ENCODE measurements at regions not wholly inside any gene's neighbourhood (a gene's known extent, or its start where the extent isn't known, plus 50 kb on each side); places are given as distances from the start of the nearest gene placed in this dataset.

GRCh38 chr5:167280111-167280510 is 1011.3 kb upstream of the WWC1 start:
- DNase-seq (ENCODE audit: low spot score): no peak

GRCh38 chr5:167281925-167282324 is 1009.5 kb upstream of the WWC1 start:
- no peak for DNase-seq (ENCODE audit: low spot score)
- TF ChIP-seq CTCF (IDR thresholded peaks at IDR 0.05; ENCODE audit: extremely low read depth, missing control alignments): no peak

More at GRCh38 chr5:167280111-167280510, 1011.3 kb upstream of the WWC1 start:
- TF ChIP-seq CTCF (IDR thresholded peaks at IDR 0.05; ENCODE audit: extremely low read depth, missing control alignments): no peak

GRCh38 chr5:167283691-167284090 is 1007.8 kb upstream of the WWC1 start:
- TF ChIP-seq CTCF (IDR thresholded peaks at IDR 0.05; ENCODE audit: extremely low read depth, missing control alignments): no peak
- DNase-seq (ENCODE audit: low spot score): no peak

GRCh38 chr5:167284222-167284890 is 1007.1 kb upstream of the WWC1 start:
- no peak for DNase-seq (ENCODE audit: low spot score)
- TF ChIP-seq CTCF (IDR thresholded peaks at IDR 0.05; ENCODE audit: extremely low read depth, missing control alignments): no peak

GRCh38 chr5:167285591-167285990 is 1005.9 kb upstream of the WWC1 start:
- TF ChIP-seq CTCF (IDR thresholded peaks at IDR 0.05; ENCODE audit: extremely low read depth, missing control alignments): no peak
- no peak for DNase-seq (ENCODE audit: low spot score)

GRCh38 chr5:167286891-167287290 is 1004.6 kb upstream of the WWC1 start:
- no peak for DNase-seq (ENCODE audit: low spot score)

GRCh38 chr5:167290478-167290877 is 1001.0 kb upstream of the WWC1 start:
- TF ChIP-seq CTCF (IDR thresholded peaks at IDR 0.05; ENCODE audit: extremely low read depth, missing control alignments): no peak
- no peak for DNase-seq (ENCODE audit: low spot score)

More at GRCh38 chr5:167286891-167287290, 1004.6 kb upstream of the WWC1 start:
- TF ChIP-seq CTCF (IDR thresholded peaks at IDR 0.05; ENCODE audit: extremely low read depth, missing control alignments): no peak
